K562 (cell line): ENCODE measurements at regions not wholly inside any gene's neighbourhood (a gene's known extent, or its start where the extent isn't known, plus 50 kb on each side); places are given as distances from the start of the nearest gene placed in this dataset.

Experiments
- BRF1 ChIP-seq: IDR thresholded peaks from 3 replicates; pipeline ENCODE4 v1.6.1; 2011; ENCODE audit warnings: borderline replicate concordance, mild to moderate bottlenecking; ENCODE audit not compliant: insufficient read length; ENCODE audit errors: extremely low read depth
- CBX5 ChIP-seq: IDR thresholded peaks from 2 replicates; pipeline ENCODE4 v1.6.1; 2014; ENCODE audit warnings: low read depth, borderline replicate concordance
- CTCF ChIP-seq, 3 experiments: IDR thresholded peaks in 2 of 3; conservative IDR thresholded peaks in 1 of 3; 2 replicates each; pipeline ENCODE4 v1.5.1; 2011 to 2012; ENCODE audit warnings: low read length in 3 of 3, mild to moderate bottlenecking in 3 of 3, control low read depth in 2 of 3, improper control_type of control experiment in 1 of 3, inconsistent platforms in 1 of 3, low read depth in 1 of 3, mixed read lengths in 1 of 3, moderate library complexity in 1 of 3; ENCODE audit not compliant: insufficient read depth in 2 of 3
- DACH1 ChIP-seq: fragments of 450-650 bp; IDR thresholded peaks from 2 replicates; pipeline ENCODE4 v1.6.1; 2018; ENCODE audit not compliant: partially characterized antibody
- EGR1 ChIP-seq: fragments of 450-650 bp; conservative IDR thresholded peaks from 2 replicates; pipeline ENCODE4 v1.6.1; 2017; ENCODE audit warnings: mild to moderate bottlenecking
- ESRRB ChIP-seq: fragments of 250-450 bp; sonication (Bioruptor Pico); IDR thresholded peaks from 2 replicates; pipeline ENCODE4 v1.5.0; 2020; ENCODE audit warnings: mild to moderate bottlenecking, moderate library complexity, borderline replicate concordance
- FOXA1 ChIP-seq: fragments of 450-650 bp; IDR thresholded peaks from 2 replicates; pipeline ENCODE4 v1.6.1; 2016; ENCODE audit warnings: mild to moderate bottlenecking, borderline replicate concordance
- RCOR1 ChIP-seq, 2 experiments: IDR thresholded peaks; 2 replicates each; pipeline ENCODE4 v1.6.1; 2012; ENCODE audit warnings: low read depth in 2 of 2, low read length in 2 of 2, borderline replicate concordance in 1 of 2, improper control_type of control experiment in 1 of 2
- ZNF174 ChIP-seq: fragments of 250-450 bp; sonication (Bioruptor Pico); IDR thresholded peaks from 2 replicates; pipeline ENCODE4 v1.4.0; 2020; ENCODE audit warnings: mild to moderate bottlenecking
- ZNF239 ChIP-seq: fragments of 250-450 bp; sonication (Bioruptor Pico); IDR thresholded peaks from 2 replicates; pipeline ENCODE4 v1.4.0; 2020; ENCODE audit warnings: mild to moderate bottlenecking
- ZNF384 ChIP-seq: IDR thresholded peaks from 2 replicates; pipeline ENCODE4 v1.6.1; 2012; ENCODE audit warnings: low read depth, low read length, improper control_type of control experiment
- ZNF740 ChIP-seq, 3 experiments: fragments of 200-800 bp in 1 of 3; sonication (Bioruptor generic) in 1 of 3; sonication (generic) in 1 of 3; formaldehyde crosslinking in 1 of 3; IDR thresholded peaks; 2 replicates each; pipeline versions ENCODE4 v1.6.1 to v1.8.0; 2016 to 2022; ENCODE audit warnings: mild to moderate bottlenecking in 2 of 3, missing compliant biosample characterization in 2 of 3, missing genetic modification characterization in 2 of 3, missing genetic modification reagents in 1 of 3

GRCh38 chr13:50229960-50230661 is 214.9 kb downstream of the KCNRG start:
- TF ChIP-seq ZNF174 (no peak), DACH1 (no peak), FOXA1 (no peak), ESRRB (CRISPR knock-in tag) (no peak), CTCF (IDR thresholded peaks at IDR 0.05 in 2 of 3, conservative IDR thresholded peaks at IDR 0.05 in 1 of 3; ENCODE audit: insufficient read depth in 2 of 3, low read depth in 1 of 3, low read length in 3 of 3) (no peak), EGR1 (no peak), BRF1 (no peak), ZNF239 (CRISPR knock-in tag) (no peak), ZNF740 (CRISPR knock-in tag; IDR thresholded peaks at IDR 0.05) (no peak), ZNF740 (tag; IDR thresholded peaks at IDR 0.05) (no peak), RCOR1 (IDR thresholded peaks at IDR 0.05; ENCODE audit: borderline replicate concordance in 1 of 2, low read depth in 2 of 2, low read length in 2 of 2) (no peak), CBX5 (no peak), ZNF384 (no peak)
